GM23338 (cell line): ENCODE measurements at regions not wholly inside any gene's neighbourhood (a gene's known extent, or its start where the extent isn't known, plus 50 kb on each side); places are given as distances from the start of the nearest gene placed in this dataset.

Experiments
- ATAC-seq: fragments of 200-7000 bp; cut with Tn5 transposase; 3 replicates; pipeline ENCODE4 v1.9.1; 2020
- DNase-seq: peaks from one replicate; pipeline ENCODE4 v3.0.0-alpha.2; 2015; ENCODE audit warnings: low spot score
- H2AFZ ChIP-seq: fragments of 200-600 bp; sonication (generic); 2 replicates; pipeline ENCODE4 v1.8.0; 2016; ENCODE audit warnings: antibody characterized with exemption, mild to moderate bottlenecking, moderate library complexity
- H3F3A ChIP-seq: fragments of 200-600 bp; sonication (generic); replicated peaks from 2 replicates; pipeline ENCODE4 v1.8.0; 2017; ENCODE audit warnings: antibody characterized with exemption, mixed run types, low read depth
- H3K27ac ChIP-seq: fragments of 200-600 bp; sonication (generic); 2 replicates; pipeline ENCODE4 v1.6.1; 2016; ENCODE audit warnings: low read depth
- H3K27me3 ChIP-seq: fragments of 200-600 bp; sonication (generic); 2 replicates; pipeline ENCODE4 v1.8.0; 2016; ENCODE audit warnings: mild to moderate bottlenecking, mixed run types, moderate library complexity; ENCODE audit not compliant: insufficient read depth
- H3K36me3 ChIP-seq: fragments of 200-600 bp; sonication (generic); 2 replicates; pipeline ENCODE4 v1.8.0; 2016; ENCODE audit warnings: mild to moderate bottlenecking; ENCODE audit not compliant: insufficient read depth
- H3K4me1 ChIP-seq: fragments of 200-600 bp; sonication (generic); 2 replicates; pipeline ENCODE4 v1.8.0; 2016; ENCODE audit warnings: mild to moderate bottlenecking, moderate library complexity; ENCODE audit not compliant: insufficient read depth
- H3K4me2 ChIP-seq: fragments of 200-600 bp; sonication (generic); 2 replicates; pipeline ENCODE4 v1.7.1; 2017; ENCODE audit warnings: mixed run types
- H3K4me3 ChIP-seq: fragments of 200-600 bp; sonication (generic); 2 replicates; pipeline ENCODE4 v1.6.1; 2016; ENCODE audit warnings: mixed run types
- H3K79me2 ChIP-seq: fragments of 200-600 bp; sonication (generic); replicated peaks from 2 replicates; pipeline ENCODE4 v1.8.0; 2017; ENCODE audit warnings: mild to moderate bottlenecking; ENCODE audit not compliant: insufficient read depth
- H3K9me2 ChIP-seq: fragments of 200-600 bp; sonication (generic); 2 replicates; pipeline ENCODE4 v1.8.0; 2017; ENCODE audit not compliant: insufficient read depth
- H4K20me1 ChIP-seq: fragments of 200-600 bp; sonication (generic); replicated peaks from 2 replicates; pipeline ENCODE4 v1.8.0; 2017; ENCODE audit warnings: mild to moderate bottlenecking; ENCODE audit not compliant: insufficient read depth
- H3K27ac Mint-ChIP-seq: 2 replicates; pipeline ENCODE4 v1.8.0; 2020; ENCODE audit warnings: inconsistent platforms, mild to moderate bottlenecking, moderate library complexity, mixed read lengths
- H3K27me3 Mint-ChIP-seq: 3 replicates; pipeline ENCODE4 v1.8.0; 2022; ENCODE audit warnings: low read depth, mild to moderate bottlenecking, moderate library complexity, mixed read lengths, inconsistent platforms; ENCODE audit not compliant: insufficient read depth, poor library complexity
- H3K36me3 Mint-ChIP-seq: 3 replicates; pipeline ENCODE4 v1.8.0; 2021; ENCODE audit warnings: low read depth, mild to moderate bottlenecking, inconsistent platforms, moderate library complexity, mixed read lengths
- H3K4me1 Mint-ChIP-seq: 3 replicates; pipeline ENCODE4 v1.8.0; 2020; ENCODE audit warnings: mild to moderate bottlenecking, inconsistent platforms, mixed read lengths
- H3K4me3 Mint-ChIP-seq: 3 replicates; pipeline ENCODE4 v1.8.0; 2021; ENCODE audit warnings: moderate library complexity, mild to moderate bottlenecking, inconsistent platforms, mixed read lengths
- H3K9me3 Mint-ChIP-seq: 3 replicates; pipeline ENCODE4 v1.8.0; 2020; ENCODE audit warnings: moderate library complexity, mild to moderate bottlenecking, inconsistent platforms, mixed read lengths
- CREB1 ChIP-seq: fragments of 250-450 bp; sonication (Bioruptor Pico); IDR thresholded peaks from 2 replicates; pipeline ENCODE4 v1.5.0; 2020; ENCODE audit warnings: low read depth, mild to moderate bottlenecking, moderate library complexity
- CTCF ChIP-seq, 2 experiments: fragments of 200-600 bp in 1 of 2; sonication (generic) in 1 of 2; conservative IDR thresholded peaks; 2 replicates each; pipeline versions ENCODE4 v1.5.1 to v1.6.1; 2016 to 2017; ENCODE audit warnings: antibody characterized with exemption in 2 of 2, low read depth in 2 of 2, mild to moderate bottlenecking in 2 of 2, moderate library complexity in 1 of 2
- ETS1 ChIP-seq: IDR thresholded peaks from 2 replicates; pipeline ENCODE4 v1.6.1; 2016; ENCODE audit warnings: antibody characterized with exemption
- EZH2 ChIP-seq: fragments of 200-600 bp; sonication (generic); IDR thresholded peaks from one replicate; pipeline ENCODE4 v1.8.0; 2017; ENCODE audit warnings: antibody characterized with exemption, mild to moderate bottlenecking, low read depth; ENCODE audit not compliant: unreplicated experiment
- EZH2phosphoT487 ChIP-seq: fragments of 200-600 bp; sonication (generic); IDR thresholded peaks from one replicate; pipeline ENCODE4 v1.8.1; 2018; ENCODE audit warnings: antibody characterized with exemption; ENCODE audit not compliant: unreplicated experiment
- JUNB ChIP-seq: IDR thresholded peaks from one replicate; pipeline ENCODE4 v1.6.1; 2016; ENCODE audit warnings: antibody characterized with exemption; ENCODE audit not compliant: unreplicated experiment
- NANOG ChIP-seq: IDR thresholded peaks from 2 replicates; pipeline ENCODE4 v1.6.1; 2016; ENCODE audit warnings: antibody characterized with exemption, borderline replicate concordance
- POLR2AphosphoS5 ChIP-seq: IDR thresholded peaks from 2 replicates; pipeline ENCODE4 v1.6.1; 2016; ENCODE audit warnings: antibody characterized with exemption, low read depth
- REST ChIP-seq: IDR thresholded peaks from one replicate; pipeline ENCODE4 v1.6.1; 2018; ENCODE audit warnings: antibody characterized with exemption; ENCODE audit not compliant: unreplicated experiment
- STAT1 ChIP-seq: IDR thresholded peaks from one replicate; pipeline ENCODE4 v1.6.1; 2016; ENCODE audit warnings: antibody characterized with exemption; ENCODE audit not compliant: unreplicated experiment
- ZNF114 ChIP-seq: fragments of 250-450 bp; sonication (Bioruptor Pico); IDR thresholded peaks from 2 replicates; pipeline ENCODE4 v1.5.0; 2020; ENCODE audit warnings: mild to moderate bottlenecking, moderate library complexity
- ZNF331 ChIP-seq: fragments of 250-450 bp; sonication (Bioruptor Pico); IDR thresholded peaks from 2 replicates; pipeline ENCODE4 v1.5.0; 2020; ENCODE audit warnings: low read depth, mild to moderate bottlenecking, moderate library complexity
- TF ChIP-seq, protein P1 (sequence below): fragments of 250-450 bp; sonication (Bioruptor Pico); IDR thresholded peaks from 2 replicates; pipeline ENCODE4 v1.5.0; 2020; ENCODE audit warnings: mild to moderate bottlenecking, moderate library complexity

GRCh38 chr2:64936809-64937208 lies 52.4 kb upstream of the SLC1A4 start:
- ATAC-seq (no peak), DNase-seq (no peak)
- H3K27me3 Mint-ChIP-seq: peaks cover 2% of the 10 kb centered on the region
- H3K9me3 Mint-ChIP-seq: no peaks in the 10 kb centered on the region; the same call in 1 of the 3 replicates
- peaks cover 25% of the 10 kb centered on the region; the same call in 1 of the 2 replicates for H3K4me1 ChIP-seq
- H3K79me2 ChIP-seq: no peaks in the 10 kb centered on the region
- no peak overlapping the region for H2AFZ ChIP-seq
- no peaks in the 10 kb centered on the region for H4K20me1 ChIP-seq
- H3K36me3 Mint-ChIP-seq: peaks cover 10% of the 10 kb centered on the region; the same call in 2 of the 3 replicates
- H3K9me2 ChIP-seq: peaks cover 3% of the 10 kb centered on the region; the same call in 1 of the 2 replicates
- H3K36me3 ChIP-seq: no peaks in the 10 kb centered on the region
- H3K27ac Mint-ChIP-seq: no peak overlapping the region
- no peak overlapping the region for H3K4me3 Mint-ChIP-seq
- peaks cover 20% of the 10 kb centered on the region for H3K4me1 Mint-ChIP-seq
- H3K4me2 ChIP-seq: no peak overlapping the region
- TF ChIP-seq EZH2phosphoT487 (no peak), POLR2AphosphoS5 (no peak), EZH2 (no peak), ETS1 (no peak), CREB1 (CRISPR knock-in tag) (no peak), REST (no peak), NANOG (no peak), JUNB (no peak), ZNF331 (no peak), STAT1 (no peak), ZNF114 (no peak), CTCF (conservative IDR thresholded peaks at IDR 0.05; ENCODE audit: low read depth in 2 of 2) (no peak)
- TF ChIP-seq, protein P1, sequence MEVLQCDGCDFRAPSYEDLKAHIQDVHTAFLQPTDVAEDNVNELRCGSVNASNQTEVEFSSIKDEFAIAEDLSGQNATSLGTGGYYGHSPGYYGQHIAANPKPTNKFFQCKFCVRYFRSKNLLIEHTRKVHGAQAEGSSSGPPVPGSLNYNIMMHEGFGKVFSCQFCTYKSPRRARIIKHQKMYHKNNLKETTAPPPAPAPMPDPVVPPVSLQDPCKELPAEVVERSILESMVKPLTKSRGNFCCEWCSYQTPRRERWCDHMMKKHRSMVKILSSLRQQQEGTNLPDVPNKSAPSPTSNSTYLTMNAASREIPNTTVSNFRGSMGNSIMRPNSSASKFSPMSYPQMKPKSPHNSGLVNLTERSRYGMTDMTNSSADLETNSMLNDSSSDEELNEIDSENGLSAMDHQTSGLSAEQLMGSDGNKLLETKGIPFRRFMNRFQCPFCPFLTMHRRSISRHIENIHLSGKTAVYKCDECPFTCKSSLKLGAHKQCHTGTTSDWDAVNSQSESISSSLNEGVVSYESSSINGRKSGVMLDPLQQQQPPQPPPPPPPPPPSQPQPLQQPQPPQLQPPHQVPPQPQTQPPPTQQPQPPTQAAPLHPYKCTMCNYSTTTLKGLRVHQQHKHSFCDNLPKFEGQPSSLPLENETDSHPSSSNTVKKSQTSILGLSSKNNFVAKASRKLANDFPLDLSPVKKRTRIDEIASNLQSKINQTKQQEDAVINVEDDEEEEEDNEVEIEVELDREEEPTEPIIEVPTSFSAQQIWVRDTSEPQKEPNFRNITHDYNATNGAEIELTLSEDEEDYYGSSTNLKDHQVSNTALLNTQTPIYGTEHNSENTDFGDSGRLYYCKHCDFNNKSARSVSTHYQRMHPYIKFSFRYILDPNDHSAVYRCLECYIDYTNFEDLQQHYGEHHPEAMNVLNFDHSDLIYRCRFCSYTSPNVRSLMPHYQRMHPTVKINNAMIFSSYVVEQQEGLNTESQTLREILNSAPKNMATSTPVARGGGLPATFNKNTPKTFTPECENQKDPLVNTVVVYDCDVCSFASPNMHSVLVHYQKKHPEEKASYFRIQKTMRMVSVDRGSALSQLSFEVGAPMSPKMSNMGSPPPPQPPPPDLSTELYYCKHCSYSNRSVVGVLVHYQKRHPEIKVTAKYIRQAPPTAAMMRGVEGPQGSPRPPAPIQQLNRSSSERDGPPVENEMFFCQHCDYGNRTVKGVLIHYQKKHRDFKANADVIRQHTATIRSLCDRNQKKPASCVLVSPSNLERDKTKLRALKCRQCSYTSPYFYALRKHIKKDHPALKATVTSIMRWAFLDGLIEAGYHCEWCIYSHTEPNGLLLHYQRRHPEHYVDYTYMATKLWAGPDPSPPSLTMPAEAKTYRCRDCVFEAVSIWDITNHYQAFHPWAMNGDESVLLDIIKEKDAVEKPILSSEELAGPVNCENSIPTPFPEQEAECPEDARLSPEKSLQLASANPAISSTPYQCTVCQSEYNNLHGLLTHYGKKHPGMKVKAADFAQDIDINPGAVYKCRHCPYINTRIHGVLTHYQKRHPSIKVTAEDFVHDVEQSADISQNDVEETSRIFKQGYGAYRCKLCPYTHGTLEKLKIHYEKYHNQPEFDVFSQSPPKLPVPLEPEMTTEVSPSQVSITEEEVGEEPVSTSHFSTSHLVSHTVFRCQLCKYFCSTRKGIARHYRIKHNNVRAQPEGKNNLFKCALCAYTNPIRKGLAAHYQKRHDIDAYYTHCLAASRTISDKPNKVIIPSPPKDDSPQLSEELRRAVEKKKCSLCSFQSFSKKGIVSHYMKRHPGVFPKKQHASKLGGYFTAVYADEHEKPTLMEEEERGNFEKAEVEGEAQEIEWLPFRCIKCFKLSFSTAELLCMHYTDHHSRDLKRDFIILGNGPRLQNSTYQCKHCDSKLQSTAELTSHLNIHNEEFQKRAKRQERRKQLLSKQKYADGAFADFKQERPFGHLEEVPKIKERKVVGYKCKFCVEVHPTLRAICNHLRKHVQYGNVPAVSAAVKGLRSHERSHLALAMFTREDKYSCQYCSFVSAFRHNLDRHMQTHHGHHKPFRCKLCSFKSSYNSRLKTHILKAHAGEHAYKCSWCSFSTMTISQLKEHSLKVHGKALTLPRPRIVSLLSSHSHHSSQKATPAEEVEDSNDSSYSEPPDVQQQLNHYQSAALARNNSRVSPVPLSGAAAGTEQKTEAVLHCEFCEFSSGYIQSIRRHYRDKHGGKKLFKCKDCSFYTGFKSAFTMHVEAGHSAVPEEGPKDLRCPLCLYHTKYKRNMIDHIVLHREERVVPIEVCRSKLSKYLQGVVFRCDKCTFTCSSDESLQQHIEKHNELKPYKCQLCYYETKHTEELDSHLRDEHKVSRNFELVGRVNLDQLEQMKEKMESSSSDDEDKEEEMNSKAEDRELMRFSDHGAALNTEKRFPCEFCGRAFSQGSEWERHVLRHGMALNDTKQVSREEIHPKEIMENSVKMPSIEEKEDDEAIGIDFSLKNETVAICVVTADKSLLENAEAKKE (CRISPR knock-in tag): no peak
- no peak overlapping the region for H3K27ac ChIP-seq
- H3K27me3 ChIP-seq: no peaks in the 10 kb centered on the region
- H3K4me3 ChIP-seq: no peak overlapping the region
- no peaks in the 10 kb centered on the region for H3F3A ChIP-seq
